ENCODE measurements at regions not wholly inside any gene's neighbourhood (a gene's known extent, or its start where the extent isn't known, plus 50 kb on each side); places are given as distances from the start of the nearest gene placed in this dataset.

- DNase-seq, result no peak
Observed at GRCh38 chr18:46268671-46269070, 164.5 kb downstream of the HAUS1 start.

- DNase-seq, result no peak
Observed at GRCh38 chr18:46269275-46269674, 165.1 kb downstream of the HAUS1 start.

- no peak for DNase-seq
Observed at GRCh38 chr18:46271488-46271887, 167.3 kb downstream of the HAUS1 start.

GRCh38 chr18:46273861-46274260 lies 169.7 kb downstream of the HAUS1 start:
- DNase-seq, result no peak

- DNase-seq, result no peak
Observed at GRCh38 chr18:46274266-46274665, 170.1 kb downstream of the HAUS1 start.

GRCh38 chr18:46275370-46275769 lies 171.2 kb downstream of the HAUS1 start:
- DNase-seq, result no peak

GRCh38 chr18:46276748-46277147 lies 172.6 kb downstream of the HAUS1 start:
- DNase-seq, result no peak

- no peak for DNase-seq
Observed at GRCh38 chr18:46278481-46279465, 174.6 kb downstream of the HAUS1 start.

GRCh38 chr18:46279673-46280072 lies 175.5 kb downstream of the HAUS1 start:
- no peak for DNase-seq

GRCh38 chr18:46281185-46282176 lies 177.3 kb downstream of the HAUS1 start:
- DNase-seq, result peak; percentile 68

GRCh38 chr18:46282177-46282570 lies 178.0 kb downstream of the HAUS1 start:
- no peak for DNase-seq

- DNase-seq, result no peak
Observed at GRCh38 chr18:46282646-46283045, 178.5 kb downstream of the HAUS1 start.

GRCh38 chr18:46283268-46283667 lies 179.1 kb downstream of the HAUS1 start:
- no peak for DNase-seq

- DNase-seq, result no peak
Observed at GRCh38 chr18:46283895-46284295, 179.7 kb downstream of the HAUS1 start.

- DNase-seq, result no peak
Observed at GRCh38 chr18:46289463-46289862, 185.3 kb downstream of the HAUS1 start.

GRCh38 chr18:46289931-46290330 lies 185.7 kb downstream of the HAUS1 start:
- no peak for DNase-seq

- DNase-seq, result no peak
Observed at GRCh38 chr18:46290440-46291020, 186.3 kb downstream of the HAUS1 start.

- no peak for DNase-seq
Observed at GRCh38 chr18:46291149-46291548, 187.0 kb downstream of the HAUS1 start.

- DNase-seq, result no peak
Observed at GRCh38 chr18:46293742-46294181, 189.6 kb downstream of the HAUS1 start.

GRCh38 chr18:46294318-46294717 lies 190.1 kb downstream of the HAUS1 start:
- no peak for DNase-seq

GRCh38 chr18:46294751-46295150 lies 190.6 kb downstream of the HAUS1 start:
- no peak for DNase-seq

GRCh38 chr18:46295416-46295815 lies 191.2 kb downstream of the HAUS1 start:
- DNase-seq, result no peak

- no peak for DNase-seq
Observed at GRCh38 chr18:46296656-46297055, 192.5 kb downstream of the HAUS1 start.
